ENCODE measurements at regions not wholly inside any gene's neighbourhood (a gene's known extent, or its start where the extent isn't known, plus 50 kb on each side); places are given as distances from the start of the nearest gene placed in this dataset.

- TF ChIP-seq CTCF (IDR thresholded peaks at IDR 0.05) (peak; percentile 45), POLR2AphosphoS2 (conservative IDR thresholded peaks at IDR 0.05; ENCODE audit: low read length) (no peak), NPAS2 (CRISPR knock-in tag; IDR thresholded peaks at IDR 0.05; ENCODE audit: borderline replicate concordance) (no peak), CBX8 (IDR thresholded peaks at IDR 0.05) (no peak), MAX (IDR thresholded peaks at IDR 0.05) (no peak), RCOR1 (IDR thresholded peaks at IDR 0.05; ENCODE audit: low read depth, low read length) (no peak), E2F6 (IDR thresholded peaks at IDR 0.05; ENCODE audit: borderline replicate concordance, low read depth) (no peak), EP300 (IDR thresholded peaks at IDR 0.05) (no peak), POLR2A (IDR thresholded peaks at IDR 0.05; ENCODE audit: low read length) (no peak), EHMT2 (IDR thresholded peaks at IDR 0.05; ENCODE audit: low read depth) (no peak), PHF8 (IDR thresholded peaks at IDR 0.05; ENCODE audit: borderline replicate concordance, low read depth) (no peak), CHD2 (IDR thresholded peaks at IDR 0.05; ENCODE audit: low read length, partially characterized antibody) (no peak), KDM1A (IDR thresholded peaks at IDR 0.05; ENCODE audit: low read depth) (no peak)
Observed at GRCh38 chr2:21317131-21317530, 193.4 kb downstream of the TDRD15 start.
